Suprapubic skin (tissue), 3 donors: ENCODE measurements at regions not wholly inside any gene's neighbourhood (a gene's known extent, or its start where the extent isn't known, plus 50 kb on each side); places are given as distances from the start of the nearest gene placed in this dataset.

Experiments
- POLR2A ChIP-seq, 2 donors: fragments of 450-650 bp; IDR thresholded peaks; one replicate each; pipeline ENCODE4 v1.6.1; 2017; ENCODE audit warnings: antibody characterized with exemption in 2 of 2, mild to moderate bottlenecking in 2 of 2, moderate library complexity in 2 of 2
- TF ChIP-seq, protein P1 (sequence below), 2 donors: fragments of 200-600 bp in 1 of 2; fragments of 450-650 bp in 1 of 2; sonication (generic) in 1 of 2; IDR thresholded peaks; one replicate each; pipeline ENCODE4 v1.5.1; 2016 to 2019; ENCODE audit warnings: antibody characterized with exemption in 2 of 2, mild to moderate bottlenecking in 1 of 2, moderate library complexity in 1 of 2

GRCh38 chr2:175750195-175750594 is 251.9 kb downstream of the LNPK start:
- TF ChIP-seq POLR2A (IDR thresholded peaks at IDR 0.05) = no peak
- TF ChIP-seq, protein P1, sequence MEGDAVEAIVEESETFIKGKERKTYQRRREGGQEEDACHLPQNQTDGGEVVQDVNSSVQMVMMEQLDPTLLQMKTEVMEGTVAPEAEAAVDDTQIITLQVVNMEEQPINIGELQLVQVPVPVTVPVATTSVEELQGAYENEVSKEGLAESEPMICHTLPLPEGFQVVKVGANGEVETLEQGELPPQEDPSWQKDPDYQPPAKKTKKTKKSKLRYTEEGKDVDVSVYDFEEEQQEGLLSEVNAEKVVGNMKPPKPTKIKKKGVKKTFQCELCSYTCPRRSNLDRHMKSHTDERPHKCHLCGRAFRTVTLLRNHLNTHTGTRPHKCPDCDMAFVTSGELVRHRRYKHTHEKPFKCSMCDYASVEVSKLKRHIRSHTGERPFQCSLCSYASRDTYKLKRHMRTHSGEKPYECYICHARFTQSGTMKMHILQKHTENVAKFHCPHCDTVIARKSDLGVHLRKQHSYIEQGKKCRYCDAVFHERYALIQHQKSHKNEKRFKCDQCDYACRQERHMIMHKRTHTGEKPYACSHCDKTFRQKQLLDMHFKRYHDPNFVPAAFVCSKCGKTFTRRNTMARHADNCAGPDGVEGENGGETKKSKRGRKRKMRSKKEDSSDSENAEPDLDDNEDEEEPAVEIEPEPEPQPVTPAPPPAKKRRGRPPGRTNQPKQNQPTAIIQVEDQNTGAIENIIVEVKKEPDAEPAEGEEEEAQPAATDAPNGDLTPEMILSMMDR (IDR thresholded peaks at IDR 0.05) = no peak
